ENCODE measurements at regions not wholly inside any gene's neighbourhood (a gene's known extent, or its start where the extent isn't known, plus 50 kb on each side); places are given as distances from the start of the nearest gene placed in this dataset.

DNA sequence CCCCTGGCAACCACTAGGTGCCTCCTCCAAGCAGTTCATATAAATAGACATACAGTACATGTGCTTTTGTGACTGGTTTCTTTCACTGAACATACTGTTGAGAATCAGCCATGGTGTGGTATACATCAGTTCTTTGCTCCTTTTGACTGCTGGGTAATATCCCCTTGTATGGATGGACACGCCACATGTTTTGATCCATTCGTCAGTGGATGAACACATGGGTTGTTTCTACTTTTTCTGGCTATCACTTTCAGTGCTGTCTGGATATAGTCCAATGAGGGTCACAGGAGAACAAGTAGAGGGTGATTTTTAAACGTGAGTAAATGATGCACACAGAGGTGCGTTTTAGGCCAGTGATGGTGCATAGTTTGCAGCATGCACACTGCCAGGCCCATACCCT is 183.9 kb downstream of the FOXA2 start:
- TF ChIP-seq CTCF (IDR thresholded peaks at IDR 0.05; ENCODE audit: insufficient read depth, low read depth, low read length): no peak
- no peak for TF ChIP-seq EZH2 (IDR thresholded peaks at IDR 0.05; ENCODE audit: insufficient read depth, low read length)

Data from astrocyte (in vitro differentiated cells and primary cell).